ENCODE measurements at regions not wholly inside any gene's neighbourhood (a gene's known extent, or its start where the extent isn't known, plus 50 kb on each side); places are given as distances from the start of the nearest gene placed in this dataset.

- H2AFZ ChIP-seq (ENCODE audit: low read length) = no peak overlapping the region
- no peak overlapping the region for H3K4me2 ChIP-seq (ENCODE audit: low read depth, low read length)
- no peaks in the 10 kb centered on the region for H3K27me3 ChIP-seq (replicated peaks; ENCODE audit: insufficient read depth, low read length)
- no peak for TF ChIP-seq EZH2 (optimal IDR thresholded peaks at IDR 0.05; ENCODE audit: low read depth, low read length)
- H3K79me2 ChIP-seq (ENCODE audit: low read length) = no peaks in the 10 kb centered on the region
- H3K9ac ChIP-seq (ENCODE audit: low read length) = no peak overlapping the region
- H3K4me1 ChIP-seq (ENCODE audit: low read length) = no peaks in the 10 kb centered on the region
- H3K27ac ChIP-seq (ENCODE audit: low read length) = no peak overlapping the region
- H3K9me3 ChIP-seq (replicated peaks; ENCODE audit: insufficient read depth, low read length) = no peaks in the 10 kb centered on the region
- no peaks in the 10 kb centered on the region for H3K36me3 ChIP-seq (replicated peaks; ENCODE audit: insufficient read depth, low read length)
- no peaks in the 10 kb centered on the region for H3K9me2 ChIP-seq (replicated peaks; ENCODE audit: insufficient read depth, low read length)
- no peak overlapping the region for H3K4me3 ChIP-seq (ENCODE audit: low read length)
- no peaks in the 10 kb centered on the region for H4K20me1 ChIP-seq (ENCODE audit: insufficient read depth, low read length)
- no peaks in the 10 kb centered on the region for H3F3A ChIP-seq (ENCODE audit: insufficient read depth, low read length)
- no peak for DNase-seq
These were observed 512.6 kb downstream of the BNC2 start for GRCh38 chr9:16357828-16358227.

DNA sequence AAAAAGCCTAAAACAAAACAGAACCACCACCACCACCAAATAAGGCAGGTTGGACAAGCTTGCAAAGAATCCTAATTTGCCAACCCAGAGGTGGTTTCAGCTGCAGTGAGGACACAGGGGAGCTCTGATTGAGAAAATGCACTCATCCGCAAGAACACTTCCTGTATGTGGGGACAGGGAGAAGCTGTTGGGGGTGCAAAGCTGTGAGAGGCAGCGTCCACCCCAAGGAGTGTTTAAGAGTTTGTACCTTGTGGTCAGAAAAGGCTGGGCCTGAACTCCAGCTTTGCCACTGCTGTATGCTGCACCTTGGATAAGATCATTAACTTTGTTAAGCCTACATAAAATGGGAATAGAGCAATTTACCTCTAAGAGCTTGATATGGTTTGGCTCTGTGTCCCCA, 511.7 kb downstream of the BNC2 start:
- no peaks in the 10 kb centered on the region for H3K27me3 ChIP-seq (replicated peaks; ENCODE audit: insufficient read depth, low read length)
- no peak overlapping the region for H2AFZ ChIP-seq (ENCODE audit: low read length)
- no peaks in the 10 kb centered on the region for H3K79me2 ChIP-seq (ENCODE audit: low read length)
- no peaks in the 10 kb centered on the region for H3K9me3 ChIP-seq (replicated peaks; ENCODE audit: insufficient read depth, low read length)
- TF ChIP-seq EZH2phosphoT487 (IDR thresholded peaks at IDR 0.05; ENCODE audit: low read length) (no peak), EZH2 (optimal IDR thresholded peaks at IDR 0.05; ENCODE audit: low read depth, low read length) (no peak)
- TF ChIP-seq, protein P1, sequence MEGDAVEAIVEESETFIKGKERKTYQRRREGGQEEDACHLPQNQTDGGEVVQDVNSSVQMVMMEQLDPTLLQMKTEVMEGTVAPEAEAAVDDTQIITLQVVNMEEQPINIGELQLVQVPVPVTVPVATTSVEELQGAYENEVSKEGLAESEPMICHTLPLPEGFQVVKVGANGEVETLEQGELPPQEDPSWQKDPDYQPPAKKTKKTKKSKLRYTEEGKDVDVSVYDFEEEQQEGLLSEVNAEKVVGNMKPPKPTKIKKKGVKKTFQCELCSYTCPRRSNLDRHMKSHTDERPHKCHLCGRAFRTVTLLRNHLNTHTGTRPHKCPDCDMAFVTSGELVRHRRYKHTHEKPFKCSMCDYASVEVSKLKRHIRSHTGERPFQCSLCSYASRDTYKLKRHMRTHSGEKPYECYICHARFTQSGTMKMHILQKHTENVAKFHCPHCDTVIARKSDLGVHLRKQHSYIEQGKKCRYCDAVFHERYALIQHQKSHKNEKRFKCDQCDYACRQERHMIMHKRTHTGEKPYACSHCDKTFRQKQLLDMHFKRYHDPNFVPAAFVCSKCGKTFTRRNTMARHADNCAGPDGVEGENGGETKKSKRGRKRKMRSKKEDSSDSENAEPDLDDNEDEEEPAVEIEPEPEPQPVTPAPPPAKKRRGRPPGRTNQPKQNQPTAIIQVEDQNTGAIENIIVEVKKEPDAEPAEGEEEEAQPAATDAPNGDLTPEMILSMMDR (IDR thresholded peaks at IDR 0.05; ENCODE audit: low read length) = no peak
- H3K4me2 ChIP-seq (ENCODE audit: low read depth, low read length) = no peak overlapping the region
- H3K9ac ChIP-seq (ENCODE audit: low read length) = no peak overlapping the region
- DNase-seq = no peak
- H4K20me1 ChIP-seq (ENCODE audit: insufficient read depth, low read length) = no peaks in the 10 kb centered on the region
- no peaks in the 10 kb centered on the region for H3K9me2 ChIP-seq (replicated peaks; ENCODE audit: insufficient read depth, low read length)
- H3K27ac ChIP-seq (ENCODE audit: low read length) = no peak overlapping the region
- H3K4me1 ChIP-seq (ENCODE audit: low read length) = no peaks in the 10 kb centered on the region
- no peaks in the 10 kb centered on the region for H3K36me3 ChIP-seq (replicated peaks; ENCODE audit: insufficient read depth, low read length)
- no peak overlapping the region for H3K4me3 ChIP-seq (ENCODE audit: low read length)
- no peaks in the 10 kb centered on the region for H3F3A ChIP-seq (ENCODE audit: insufficient read depth, low read length)

All from MM.1S (cell line).